H1 (cell line): ENCODE measurements at regions not wholly inside any gene's neighbourhood (a gene's known extent, or its start where the extent isn't known, plus 50 kb on each side); places are given as distances from the start of the nearest gene placed in this dataset.

Experiments used
- CTCF ChIA-PET: fragments of 300-600 bp; sonication (Branson Sonifier 250); formaldehyde crosslinking; loops from one replicate; lab custom pipeline; 2021; ENCODE audit not compliant: partially characterized antibody; lab: Charles Lee
- POLR2A ChIA-PET: fragments of 300-600 bp; sonication (Branson Sonifier 250); formaldehyde crosslinking; loops from one replicate; lab custom pipeline; 2021; ENCODE audit warnings: inconsistent platforms; ENCODE audit not compliant: partially characterized antibody; lab: Charles Lee
- DNase-seq, 2 experiments: peaks; one replicate each; pipeline versions ENCODE4 v3.0.0 to v3.0.0-alpha.2; 2010 to 2022; ENCODE audit warnings: low spot score in 2 of 2, low read depth in 1 of 2, mixed read lengths in 1 of 2
- FAIRE-seq: peaks from 2 replicates; lab custom pipeline; 2011; peaks lifted over from hg19 to GRCh38; lab: Jason Lieb, UNC
- H2AFZ ChIP-seq: 2 replicates; pipeline ENCODE4 v1.8.1; 2012; ENCODE audit warnings: low read length, inconsistent platforms
- H2AK5ac ChIP-seq: 2 replicates; pipeline ENCODE4 v1.6.1; 2013; ENCODE audit warnings: low read depth, low read length
- H2BK120ac ChIP-seq: replicated peaks from 2 replicates; pipeline ENCODE3; 2013; ENCODE audit warnings: low read depth, low read length, inconsistent platforms
- H2BK12ac ChIP-seq: 2 replicates; pipeline ENCODE4 v1.6.1; 2013; ENCODE audit warnings: low read depth, low read length
- H2BK15ac ChIP-seq: 2 replicates; pipeline ENCODE4 v1.6.1; 2013; ENCODE audit warnings: low read length
- H2BK20ac ChIP-seq: 2 replicates; pipeline ENCODE4 v1.6.1; 2013; ENCODE audit warnings: low read length
- H2BK5ac ChIP-seq: 2 replicates; pipeline ENCODE4 v1.6.1; 2013; ENCODE audit warnings: low read depth, low read length
- H3K14ac ChIP-seq: 2 replicates; pipeline ENCODE4 v1.6.1; 2013; ENCODE audit warnings: inconsistent platforms; ENCODE audit not compliant: insufficient read length
- H3K18ac ChIP-seq: 2 replicates; pipeline ENCODE4 v1.6.1; 2013; ENCODE audit warnings: low read length; ENCODE audit errors: extremely low read depth
- H3K23ac ChIP-seq: 2 replicates; pipeline ENCODE4 v1.6.1; 2013; ENCODE audit warnings: inconsistent platforms; ENCODE audit not compliant: insufficient read length
- H3K23me2 ChIP-seq: 2 replicates; pipeline ENCODE4 v1.6.1; 2013; ENCODE audit warnings: low read depth, low read length
- H3K27ac ChIP-seq: 2 replicates; pipeline ENCODE4 v1.6.1; 2011; ENCODE audit warnings: low read depth, low read length, inconsistent platforms
- H3K27me3 ChIP-seq, 4 experiments: replicated peaks in 1 of 4; 1 replicate in 1 of 4; 2 replicates in 3 of 4; pipeline versions ENCODE4 v1.6.1 to v1.8.1; 2011 to 2013; ENCODE audit warnings: low read length in 3 of 4, mild to moderate bottlenecking in 3 of 4, inconsistent platforms in 2 of 4, mixed read lengths in 2 of 4, moderate library complexity in 1 of 4; ENCODE audit not compliant: control insufficient read depth in 3 of 4, insufficient read depth in 3 of 4; ENCODE audit errors: extremely low read depth in 1 of 4
- H3K36me3 ChIP-seq, 4 experiments: 2 replicates each; pipeline versions ENCODE4 v1.6.1 to v1.8.1; 2011 to 2013; ENCODE audit warnings: mild to moderate bottlenecking in 4 of 4, low read length in 3 of 4, moderate library complexity in 2 of 4, control low read depth in 1 of 4, inconsistent platforms in 1 of 4; ENCODE audit not compliant: insufficient read depth in 4 of 4, control insufficient read depth in 2 of 4
- H3K4ac ChIP-seq: replicated peaks from 2 replicates; pipeline ENCODE3; 2013; ENCODE audit warnings: low read length, low read depth, mixed read lengths, inconsistent platforms; ENCODE audit not compliant: insufficient read length
- H3K4me1 ChIP-seq, 4 experiments: replicated peaks in 1 of 4; 1 replicate in 1 of 4; 2 replicates in 3 of 4; pipeline versions ENCODE4 v1.6.1 to v1.8.1; 2011 to 2013; ENCODE audit warnings: low read length in 3 of 4, inconsistent platforms in 2 of 4, mixed read lengths in 1 of 4; ENCODE audit not compliant: insufficient read depth in 4 of 4, control insufficient read depth in 3 of 4
- H3K4me2 ChIP-seq, 2 experiments: 2 replicates each; pipeline versions ENCODE4 v1.6.1 to v1.8.1; 2011 to 2013; ENCODE audit warnings: low read depth in 2 of 2, low read length in 2 of 2, control low read depth in 1 of 2, inconsistent platforms in 1 of 2, mild to moderate bottlenecking in 1 of 2; ENCODE audit not compliant: insufficient read depth in 1 of 2
- H3K4me3 ChIP-seq, 4 experiments: fragments of 200-600, 300-600 bp in 1 of 4; sonication (generic), shearing (Covaris generic), sonication (Bioruptor Twin) in 1 of 4; 2 replicates each; pipeline versions ENCODE4 v1.5.1 to v1.8.1; 2011 to 2016; ENCODE audit warnings: low read length in 4 of 4, low read depth in 3 of 4, control low read depth in 2 of 4, inconsistent platforms in 2 of 4, mild to moderate bottlenecking in 2 of 4, mixed read lengths in 1 of 4, moderate library complexity in 1 of 4; ENCODE audit not compliant: insufficient read depth in 2 of 4; ENCODE audit errors: extremely low read depth in 1 of 4
- H3K56ac ChIP-seq: replicated peaks from 2 replicates; pipeline ENCODE3; 2013; ENCODE audit warnings: low read depth, mild to moderate bottlenecking, mixed read lengths, low read length, inconsistent platforms; ENCODE audit not compliant: insufficient read length
- H3K79me1 ChIP-seq: 2 replicates; pipeline ENCODE4 v1.6.1; 2013; ENCODE audit warnings: low read depth, low read length, control low read depth
- H3K79me2 ChIP-seq, 2 experiments: 2 replicates each; pipeline versions ENCODE4 v1.6.1 to v1.8.1; 2012 to 2013; ENCODE audit warnings: low read length in 2 of 2, mild to moderate bottlenecking in 2 of 2, inconsistent platforms in 1 of 2; ENCODE audit not compliant: insufficient read depth in 2 of 2, control insufficient read depth in 1 of 2
- H3K9ac ChIP-seq, 4 experiments: replicated peaks in 1 of 4; 1 replicate in 1 of 4; 2 replicates in 3 of 4; pipeline versions ENCODE4 v1.6.1 to v1.8.1; 2011 to 2013; ENCODE audit warnings: low read depth in 3 of 4, low read length in 3 of 4, control low read depth in 2 of 4, mild to moderate bottlenecking in 2 of 4, moderate library complexity in 2 of 4, inconsistent platforms in 1 of 4; ENCODE audit errors: extremely low read depth in 1 of 4
- H3K9me3 ChIP-seq, 2 experiments: 2 replicates each; pipeline versions ENCODE4 v1.6.1 to v1.8.1; 2012 to 2013; ENCODE audit warnings: mild to moderate bottlenecking in 2 of 2, moderate library complexity in 2 of 2, control low read depth in 1 of 2, inconsistent platforms in 1 of 2, low read depth in 1 of 2, low read length in 1 of 2, mixed read lengths in 1 of 2; ENCODE audit not compliant: insufficient read depth in 2 of 2
- H4K20me1 ChIP-seq, 2 experiments: replicated peaks in 1 of 2; 2 replicates each; pipeline versions ENCODE3 to v1.8.1; 2011 to 2013; ENCODE audit warnings: inconsistent platforms in 2 of 2, low read length in 2 of 2, mild to moderate bottlenecking in 1 of 2; ENCODE audit not compliant: insufficient read depth in 2 of 2, control insufficient read depth in 1 of 2
- H4K5ac ChIP-seq: 2 replicates; pipeline ENCODE4 v1.6.1; 2013; ENCODE audit warnings: low read length, low read depth, mixed read lengths, inconsistent platforms; ENCODE audit not compliant: insufficient read length
- H4K8ac ChIP-seq: 2 replicates; pipeline ENCODE4 v1.8.0; 2013; ENCODE audit warnings: mild to moderate bottlenecking, moderate library complexity, low read length, inconsistent platforms; ENCODE audit not compliant: insufficient read depth; ENCODE audit errors: extremely low read depth
- H4K91ac ChIP-seq: replicated peaks from 2 replicates; pipeline ENCODE3; 2013; ENCODE audit warnings: low read length, mixed read lengths, inconsistent platforms; ENCODE audit not compliant: insufficient read length
- CBX5 ChIP-seq: fragments of 300-800, 300-1000 bp; sonication (generic); IDR thresholded peaks from 2 replicates; pipeline ENCODE4 v1.7.1; 2016; ENCODE audit warnings: antibody characterized with exemption, low read length, low read depth
- FOSL1 ChIP-seq: IDR thresholded peaks from 2 replicates; pipeline ENCODE4 v1.6.1; 2011; ENCODE audit warnings: mild to moderate bottlenecking, low read depth, low read length, moderate library complexity; ENCODE audit not compliant: insufficient read depth
- JUN ChIP-seq: IDR thresholded peaks from 2 replicates; pipeline ENCODE4 v1.6.1; 2011; ENCODE audit warnings: low read depth, mild to moderate bottlenecking, improper control_type of control experiment, low read length
- RFX5 ChIP-seq: IDR thresholded peaks from 2 replicates; pipeline ENCODE4 v1.6.1; 2011; ENCODE audit warnings: low read depth, low read length, improper control_type of control experiment, borderline replicate concordance
- SAP30 ChIP-seq: fragments of 300-600 bp; sonication (generic); IDR thresholded peaks from 2 replicates; pipeline ENCODE4 v1.7.1; 2012; ENCODE audit warnings: low read length, moderate library complexity, mild to moderate bottlenecking, inconsistent platforms; ENCODE audit not compliant: insufficient read depth, insufficient replicate concordance
- WGBS, 2 experiments: shearing (Covaris generic) in 1 of 2; methylation state at CpG; one replicate each; pipeline versions ENCODE4 v1.1.6 to v1.1.7; 2013 to 2015; ENCODE audit warnings: low lambda C conversion rate in 2 of 2, mixed read lengths in 2 of 2, inconsistent platforms in 1 of 2, low coverage in 1 of 2, missing lambda C conversion rate in 1 of 2; ENCODE audit not compliant: insufficient replicate concordance in 2 of 2, insufficient coverage in 1 of 2, insufficient read length in 1 of 2; ENCODE audit errors: extremely low coverage in 1 of 2, missing lambda C conversion rate in 1 of 2; 5-methylcytosine and 5-hydroxymethylcytosine counted together

- H2BK120ac ChIP-seq, result no peak overlapping the region
- H3K4ac ChIP-seq, result no peak overlapping the region
- no peak overlapping the region for H2BK20ac ChIP-seq
- H2AFZ ChIP-seq, result no peak overlapping the region
- no peak for DNase-seq
- H4K91ac ChIP-seq, result no peak overlapping the region
- H2BK15ac ChIP-seq, result no peak overlapping the region
- no peak overlapping the region for H4K8ac ChIP-seq
- no peaks in the 10 kb centered on the region for H3K79me1 ChIP-seq
- 96% methylated on average over 1 of the region's 1 CpG; no CpG with 5 or more reads in 1 of the 2 experiments for WGBS, 2 experiments
- H2BK5ac ChIP-seq, result no peak overlapping the region
- ChIA-PET CTCF (no interaction called here), POLR2A (no interaction called here)
- H3K4me1 ChIP-seq, result peaks cover 0 to 2% (median 0%) of the 10 kb centered on the region in 4 experiments; a peak in 1 of 7 replicates
- no peaks in the 10 kb centered on the region for H3K79me2 ChIP-seq
- H3K4me3 ChIP-seq, result no peak overlapping the region
- 0 out of 2 replicates have a peak, but pooled peaks cover 2% of the 10 kb centered on the region for H3K23me2 ChIP-seq
- H3K9me3 ChIP-seq, result peaks cover 5 to 11% of the 10 kb centered on the region in 2 experiments; a peak in 3 of 4 replicates
- H3K9ac ChIP-seq, result no peak overlapping the region
- H2AK5ac ChIP-seq, result no peak overlapping the region
- no peak overlapping the region for H3K4me2 ChIP-seq
- no peak for FAIRE-seq
- no peak overlapping the region for H4K5ac ChIP-seq
- H3K56ac ChIP-seq, result no peak overlapping the region
- no peak overlapping the region for H3K18ac ChIP-seq
- no peaks in the 10 kb centered on the region for H4K20me1 ChIP-seq
- H3K14ac ChIP-seq, result no peak overlapping the region
- no peak overlapping the region for H2BK12ac ChIP-seq
- H3K27ac ChIP-seq, result no peak overlapping the region
- H3K36me3 ChIP-seq, result no peaks in the 10 kb centered on the region
- H3K23ac ChIP-seq, result no peak overlapping the region
- no peaks in the 10 kb centered on the region for H3K27me3 ChIP-seq
- no peak for TF ChIP-seq FOSL1
- no peak for TF ChIP-seq JUN
- no peak for TF ChIP-seq CBX5
- no peak for TF ChIP-seq RFX5
- no peak for TF ChIP-seq SAP30
Observed at GRCh38 chr2:237170020-237170419, 84.3 kb downstream of the COPS8 start.
